ENCODE measurements at regions not wholly inside any gene's neighbourhood (a gene's known extent, or its start where the extent isn't known, plus 50 kb on each side); places are given as distances from the start of the nearest gene placed in this dataset.
"Not testable (repeated sequence)": the region's sequence is repeated elsewhere in the genome, so short reads cannot be mapped to it uniquely, and the experiment has no call there.

GRCh38 chr13:21268485-21268884, 92.0 kb downstream of the MRPL57 start:
- not testable (repeated sequence) for DNase-seq (ENCODE audit: low read depth); H3K36me3 ChIP-seq (ENCODE audit: control insufficient read depth, insufficient read depth, low read length, severe bottlenecking); H3K9ac ChIP-seq (ENCODE audit: low read length); H3K27me3 ChIP-seq (replicated peaks; ENCODE audit: control insufficient read depth, insufficient read depth, low read length); H3K9me3 ChIP-seq (ENCODE audit: control insufficient read depth, low read length); H3K4me3 ChIP-seq (ENCODE audit: low read length); H3K4me1 ChIP-seq (ENCODE audit: control insufficient read depth, insufficient read depth, low read length)

GRCh38 chr13:21272439-21272838, 96.0 kb downstream of the MRPL57 start:
- H3K4me1 ChIP-seq (ENCODE audit: control insufficient read depth, insufficient read depth, low read length); H3K9me3 ChIP-seq (ENCODE audit: control insufficient read depth, low read length); H3K9ac ChIP-seq (ENCODE audit: low read length); H3K36me3 ChIP-seq (ENCODE audit: control insufficient read depth, insufficient read depth, low read length, severe bottlenecking); H3K4me3 ChIP-seq (ENCODE audit: low read length); DNase-seq (ENCODE audit: low read depth); H3K27me3 ChIP-seq (replicated peaks; ENCODE audit: control insufficient read depth, insufficient read depth, low read length): not testable (repeated sequence)

GRCh38 chr13:21274457-21274856, 98.0 kb downstream of the MRPL57 start:
- H3K4me3 ChIP-seq (ENCODE audit: low read length); H3K9ac ChIP-seq (ENCODE audit: low read length); H3K4me1 ChIP-seq (ENCODE audit: control insufficient read depth, insufficient read depth, low read length); DNase-seq (ENCODE audit: low read depth); H3K27me3 ChIP-seq (replicated peaks; ENCODE audit: control insufficient read depth, insufficient read depth, low read length); H3K9me3 ChIP-seq (ENCODE audit: control insufficient read depth, low read length); H3K36me3 ChIP-seq (ENCODE audit: control insufficient read depth, insufficient read depth, low read length, severe bottlenecking): not testable (repeated sequence)

- no peak overlapping the region for H3K4me3 ChIP-seq (ENCODE audit: low read length)
- peaks cover 3% of the 10 kb centered on the region for H3K27me3 ChIP-seq (replicated peaks; ENCODE audit: control insufficient read depth, insufficient read depth, low read length)
- H3K9ac ChIP-seq (ENCODE audit: low read length): no peak overlapping the region
- no peaks in the 10 kb centered on the region for H3K36me3 ChIP-seq (ENCODE audit: control insufficient read depth, insufficient read depth, low read length, severe bottlenecking)
- H3K4me1 ChIP-seq (ENCODE audit: control insufficient read depth, insufficient read depth, low read length): no peaks in the 10 kb centered on the region
- peaks cover 4% of the 10 kb centered on the region for H3K9me3 ChIP-seq (ENCODE audit: control insufficient read depth, low read length)
- DNase-seq (ENCODE audit: low read depth): no peak
Observed at GRCh38 chr13:21282065-21282464, 105.6 kb downstream of the MRPL57 start.

GRCh38 chr13:21287331-21287907, 111.0 kb downstream of the MRPL57 start:
- no peaks in the 10 kb centered on the region for H3K36me3 ChIP-seq (ENCODE audit: control insufficient read depth, insufficient read depth, low read length, severe bottlenecking)
- peaks cover 4% of the 10 kb centered on the region for H3K9me3 ChIP-seq (ENCODE audit: control insufficient read depth, low read length)
- H3K27me3 ChIP-seq (replicated peaks; ENCODE audit: control insufficient read depth, insufficient read depth, low read length): peaks cover 3% of the 10 kb centered on the region
- H3K4me3 ChIP-seq (ENCODE audit: low read length): no peak overlapping the region
- no peak overlapping the region for H3K9ac ChIP-seq (ENCODE audit: low read length)
- no peaks in the 10 kb centered on the region for H3K4me1 ChIP-seq (ENCODE audit: control insufficient read depth, insufficient read depth, low read length)
- no peak for DNase-seq (ENCODE audit: low read depth)

- Histone ChIP-seq H3K4me1 (ENCODE audit: control insufficient read depth, insufficient read depth, low read length) (no peaks in the 10 kb centered on the region), H3K9ac (ENCODE audit: low read length) (no peak overlapping the region), H3K4me3 (ENCODE audit: low read length) (no peak overlapping the region), H3K27me3 (replicated peaks; ENCODE audit: control insufficient read depth, insufficient read depth, low read length) (peaks cover 3% of the 10 kb centered on the region), H3K36me3 (ENCODE audit: control insufficient read depth, insufficient read depth, low read length, severe bottlenecking) (no peaks in the 10 kb centered on the region), H3K9me3 (ENCODE audit: control insufficient read depth, low read length) (no peaks in the 10 kb centered on the region)
- DNase-seq (ENCODE audit: low read depth): no peak
Observed at GRCh38 chr13:21289475-21289874, 113.0 kb downstream of the MRPL57 start.

- H3K27me3 ChIP-seq (replicated peaks; ENCODE audit: control insufficient read depth, insufficient read depth, low read length); H3K4me1 ChIP-seq (ENCODE audit: control insufficient read depth, insufficient read depth, low read length); H3K36me3 ChIP-seq (ENCODE audit: control insufficient read depth, insufficient read depth, low read length, severe bottlenecking); H3K9ac ChIP-seq (ENCODE audit: low read length); H3K4me3 ChIP-seq (ENCODE audit: low read length); DNase-seq (ENCODE audit: low read depth); H3K9me3 ChIP-seq (ENCODE audit: control insufficient read depth, low read length): not testable (repeated sequence)
Observed at GRCh38 chr13:21290442-21291002, 114.1 kb downstream of the MRPL57 start.

GRCh38 chr13:21291840-21292239, 115.4 kb downstream of the MRPL57 start:
- no peaks in the 10 kb centered on the region for H3K36me3 ChIP-seq (ENCODE audit: control insufficient read depth, insufficient read depth, low read length, severe bottlenecking)
- peaks cover 2% of the 10 kb centered on the region for H3K27me3 ChIP-seq (replicated peaks; ENCODE audit: control insufficient read depth, insufficient read depth, low read length)
- no peak overlapping the region for H3K4me3 ChIP-seq (ENCODE audit: low read length)
- no peak overlapping the region for H3K9ac ChIP-seq (ENCODE audit: low read length)
- no peaks in the 10 kb centered on the region for H3K4me1 ChIP-seq (ENCODE audit: control insufficient read depth, insufficient read depth, low read length)
- H3K9me3 ChIP-seq (ENCODE audit: control insufficient read depth, low read length): no peaks in the 10 kb centered on the region
- no peak for DNase-seq (ENCODE audit: low read depth)

- not testable (repeated sequence) for H3K27me3 ChIP-seq (replicated peaks; ENCODE audit: control insufficient read depth, insufficient read depth, low read length)
Observed at GRCh38 chr13:21296991-21297390, 120.5 kb downstream of the MRPL57 start.

GRCh38 chr13:21297447-21297846, 121.0 kb downstream of the MRPL57 start:
- peak overlapping the region; percentile 99 for H3K4me3 ChIP-seq (ENCODE audit: low read length)
- H3K9me3 ChIP-seq (ENCODE audit: control insufficient read depth, low read length): no peaks in the 10 kb centered on the region
- H3K4me1 ChIP-seq (ENCODE audit: control insufficient read depth, insufficient read depth, low read length): peaks cover 15% of the 10 kb centered on the region
- H3K27me3 ChIP-seq (replicated peaks; ENCODE audit: control insufficient read depth, insufficient read depth, low read length): no peaks in the 10 kb centered on the region
- H3K36me3 ChIP-seq (ENCODE audit: control insufficient read depth, insufficient read depth, low read length, severe bottlenecking): no peaks in the 10 kb centered on the region
- peak overlapping the region; percentile 75 for H3K9ac ChIP-seq (ENCODE audit: low read length)
- DNase-seq (ENCODE audit: low read depth): peak; percentile 28

More at GRCh38 chr13:21296991-21297390, 120.5 kb downstream of the MRPL57 start:
- Histone ChIP-seq H3K9ac (ENCODE audit: low read length) (peak overlapping the region; percentile 75), H3K4me1 (ENCODE audit: control insufficient read depth, insufficient read depth, low read length) (peaks cover 15% of the 10 kb centered on the region)
- H3K9me3 ChIP-seq (ENCODE audit: control insufficient read depth, low read length); H3K4me3 ChIP-seq (ENCODE audit: low read length); H3K36me3 ChIP-seq (ENCODE audit: control insufficient read depth, insufficient read depth, low read length, severe bottlenecking): not testable (repeated sequence)
- peak; percentile 40 for DNase-seq (ENCODE audit: low read depth)

GRCh38 chr13:21297914-21298831, 121.7 kb downstream of the MRPL57 start:
- H3K4me3 ChIP-seq (ENCODE audit: low read length): peak overlapping the region; percentile 99
- peaks cover under 1% of the 10 kb centered on the region for H3K36me3 ChIP-seq (ENCODE audit: control insufficient read depth, insufficient read depth, low read length, severe bottlenecking)
- peaks cover 15% of the 10 kb centered on the region for H3K4me1 ChIP-seq (ENCODE audit: control insufficient read depth, insufficient read depth, low read length)
- H3K27me3 ChIP-seq (replicated peaks; ENCODE audit: control insufficient read depth, insufficient read depth, low read length): no peaks in the 10 kb centered on the region
- no peaks in the 10 kb centered on the region for H3K9me3 ChIP-seq (ENCODE audit: control insufficient read depth, low read length)
- peak overlapping the region; percentile 92 for H3K9ac ChIP-seq (ENCODE audit: low read length)
- peak; percentile 97 for DNase-seq (ENCODE audit: low read depth)

Measured in adipocyte (in vitro differentiated cells).